COLO668 (cell line): ENCODE measurements at regions not wholly inside any gene's neighbourhood (a gene's known extent, or its start where the extent isn't known, plus 50 kb on each side); places are given as distances from the start of the nearest gene placed in this dataset.
"Not testable (repeated sequence)": the region's sequence is repeated elsewhere in the genome, so short reads cannot be mapped to it uniquely, and the experiment has no call there.

Experiments used
- DNase-seq: peaks from one replicate; lab custom pipeline; 2025; ENCODE audit not compliant: unreplicated experiment; lab: John Stamatoyannopoulos, UW

DNA sequence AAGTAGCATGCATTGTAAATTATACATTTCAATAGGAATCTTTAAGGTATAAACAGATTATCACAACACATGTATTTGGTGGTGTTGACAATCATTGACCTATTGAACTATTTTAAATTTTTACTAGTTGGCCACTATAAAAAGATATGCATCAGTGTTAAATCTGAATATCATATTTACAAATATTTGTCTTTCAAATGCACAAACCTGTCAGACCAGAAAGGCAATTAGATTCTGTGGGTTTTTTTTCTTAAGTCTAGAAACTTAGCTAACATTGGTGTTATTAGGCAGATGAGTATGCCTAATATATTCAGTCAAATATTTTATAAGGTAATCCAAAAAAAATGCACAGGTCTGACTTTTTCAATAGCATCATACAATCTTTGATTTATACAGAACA lies 241.4 kb upstream of the DGKB start:
- no peak for DNase-seq

DNA sequence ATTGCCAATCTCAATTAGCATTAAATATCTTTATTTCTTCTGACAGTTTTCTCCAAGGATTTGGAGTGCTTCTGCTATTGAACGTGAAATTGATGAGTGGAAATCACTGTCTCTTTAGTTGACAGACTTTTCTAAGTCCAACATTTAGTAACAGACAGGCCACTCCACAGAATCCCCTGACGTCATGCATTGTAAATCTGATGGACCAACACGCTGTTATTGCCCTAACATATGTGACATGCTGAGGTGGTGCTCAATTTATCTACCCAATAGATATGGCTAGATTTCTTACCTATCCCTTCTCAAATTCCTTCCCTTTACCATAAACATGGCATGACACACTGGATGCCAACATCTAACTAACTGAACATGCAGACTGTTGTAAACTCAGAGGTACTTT lies 240.6 kb upstream of the DGKB start:
- no peak for DNase-seq

DNA sequence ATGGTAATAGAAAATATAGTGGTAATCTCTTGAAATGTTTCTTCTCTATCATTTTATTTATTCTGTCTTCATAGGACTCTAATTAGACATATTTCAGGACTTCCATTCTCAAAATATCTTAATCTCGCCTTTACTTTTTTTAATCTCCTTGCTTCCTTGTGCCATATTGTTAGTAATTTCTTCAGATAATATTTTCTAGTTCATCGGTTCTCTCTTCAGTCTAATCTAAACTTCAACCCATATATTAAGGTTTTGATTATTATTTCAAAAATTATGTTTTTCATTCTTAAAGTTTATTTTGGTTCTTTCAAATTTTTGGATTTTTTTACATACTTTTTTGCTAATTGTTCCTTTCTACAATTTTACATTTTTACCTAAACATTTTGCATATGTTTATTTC lies 237.9 kb upstream of the DGKB start:
- no peak for DNase-seq

DNA sequence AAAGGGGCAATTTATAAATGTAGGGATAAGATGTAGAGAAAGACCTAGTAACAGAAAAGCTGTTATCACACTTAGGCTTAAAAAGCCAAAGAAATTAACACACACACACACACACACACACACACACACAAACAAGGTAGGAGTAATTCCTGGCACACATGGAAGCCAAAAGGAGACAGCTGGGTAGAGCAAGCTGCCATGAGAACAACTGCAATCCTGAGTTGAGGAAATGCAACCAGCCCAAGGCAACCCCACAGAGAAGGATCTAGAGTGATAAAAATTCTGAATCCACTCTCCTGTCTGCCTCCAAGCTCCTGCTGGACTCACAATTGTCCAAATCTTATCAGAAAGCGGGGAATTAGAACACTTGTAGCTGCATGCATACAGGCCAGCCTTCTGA lies 229.1 kb upstream of the DGKB start:
- DNase-seq, result no peak

DNA sequence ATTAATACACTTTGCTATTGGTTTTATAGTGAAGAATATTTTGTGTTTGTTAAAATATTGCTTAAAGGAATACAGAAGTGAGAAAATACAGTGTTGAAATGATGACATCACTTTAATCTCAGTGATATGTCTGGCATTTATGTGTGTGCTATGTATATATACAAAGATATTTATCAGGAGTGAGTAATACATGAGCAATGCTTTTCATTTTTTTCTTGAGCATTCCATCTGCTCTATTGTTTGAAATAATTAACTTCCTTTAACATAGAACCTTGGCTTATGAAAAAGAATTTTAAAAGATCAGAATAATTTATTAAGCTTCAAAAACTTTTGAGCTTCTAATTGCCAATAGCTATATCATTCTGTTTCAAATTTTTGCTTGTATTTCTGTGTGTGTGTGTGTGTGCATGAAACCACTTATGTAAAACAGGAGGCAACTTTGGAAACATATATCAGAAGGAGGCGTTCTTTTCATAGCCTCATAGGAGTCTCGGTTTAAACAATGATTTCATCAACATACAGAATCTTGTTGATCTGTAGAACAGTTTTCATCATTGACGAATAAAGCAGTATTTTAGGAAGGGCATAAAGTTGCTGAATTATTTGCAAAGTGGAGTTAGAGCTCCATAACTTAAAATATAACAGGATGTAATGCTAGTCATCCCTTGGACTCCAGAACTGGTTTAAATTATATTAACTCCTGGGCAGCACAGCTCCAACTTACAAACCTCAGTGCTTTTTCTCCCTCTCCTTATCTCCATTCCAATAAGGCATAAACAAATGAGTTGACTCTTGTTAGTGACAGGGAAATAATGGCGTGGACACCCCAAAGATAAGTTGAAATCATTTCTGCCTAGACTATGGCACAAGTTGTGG lies 228.4 kb upstream of the DGKB start:
- no peak for DNase-seq

DNA sequence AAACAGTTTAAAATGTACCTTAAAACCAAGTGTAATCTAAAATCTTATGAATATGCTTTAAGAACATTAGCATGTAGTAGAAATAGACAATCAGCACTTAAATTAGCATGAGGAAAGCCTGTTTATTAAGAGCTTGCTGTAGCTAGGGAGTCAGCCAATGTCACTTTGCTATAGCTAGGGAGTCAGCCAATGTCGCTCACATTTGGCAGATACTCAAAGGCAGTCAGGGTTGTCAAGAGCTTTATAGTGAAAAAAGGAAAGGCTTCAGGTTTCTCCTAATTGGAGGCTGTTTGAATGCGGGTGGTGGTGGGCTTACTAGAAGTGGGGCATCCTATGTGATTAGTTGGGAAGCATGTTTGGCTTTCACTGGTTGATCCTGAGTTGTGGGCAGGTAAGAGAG lies 226.2 kb upstream of the DGKB start:
- DNase-seq, result no peak

GRCh38 chr7:15126653-15127052 lies 224.1 kb upstream of the DGKB start:
- not testable (repeated sequence) for DNase-seq

GRCh38 chr7:15123901-15124300 lies 221.3 kb upstream of the DGKB start:
- DNase-seq, result no peak

DNA sequence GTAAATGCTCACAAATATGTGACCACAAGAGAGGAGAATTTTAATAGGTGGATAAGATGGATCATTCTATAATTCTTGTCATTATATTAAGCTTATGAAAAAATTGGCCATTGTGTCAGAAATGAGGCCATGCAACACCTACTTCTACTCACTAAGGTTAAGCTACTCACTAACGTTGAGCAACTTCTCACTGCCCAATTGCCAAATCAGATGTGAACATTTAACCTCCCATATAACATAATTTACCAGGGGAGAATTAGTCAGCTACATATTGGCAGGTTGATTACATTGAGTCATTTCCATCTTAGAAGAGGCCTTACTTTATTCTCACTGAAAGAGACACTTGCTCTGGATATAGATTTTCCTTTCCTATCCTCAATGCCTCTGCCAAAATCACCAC lies 211.2 kb upstream of the DGKB start:
- no peak for DNase-seq

- no peak for DNase-seq
Observed at GRCh38 chr7:15105711-15106110, 203.2 kb upstream of the DGKB start.

DNA sequence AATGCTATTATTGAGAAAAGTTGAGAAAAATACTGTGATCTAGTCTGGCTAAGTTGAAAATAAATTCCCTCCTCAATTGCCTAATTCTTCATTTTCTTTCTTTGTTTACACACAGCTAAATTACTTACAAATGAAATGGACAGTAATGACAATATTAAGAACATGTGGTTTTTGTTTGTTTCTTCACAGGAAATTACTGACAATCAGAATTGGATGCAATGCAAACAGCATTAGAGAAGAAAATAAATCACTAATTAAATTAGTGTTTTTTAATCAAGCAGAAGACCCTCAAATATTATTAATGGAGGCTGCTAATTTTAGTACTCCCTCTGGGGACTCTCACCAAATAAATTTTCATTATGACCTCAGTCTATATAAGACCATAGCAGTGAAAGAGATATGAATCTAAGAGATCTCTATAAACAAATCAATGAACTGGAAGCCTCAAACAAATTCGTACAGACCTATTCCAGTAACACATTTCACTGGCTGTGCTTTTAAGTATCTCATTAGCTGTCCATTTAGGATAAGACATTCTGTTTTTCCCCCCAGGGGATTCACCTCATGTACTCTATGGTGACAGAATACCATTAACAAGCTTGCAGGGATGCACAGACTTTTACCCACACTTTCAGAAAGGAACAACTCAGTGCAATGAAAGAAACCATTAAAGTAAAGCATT lies 202.0 kb upstream of the DGKB start:
- DNase-seq, result no peak

DNA sequence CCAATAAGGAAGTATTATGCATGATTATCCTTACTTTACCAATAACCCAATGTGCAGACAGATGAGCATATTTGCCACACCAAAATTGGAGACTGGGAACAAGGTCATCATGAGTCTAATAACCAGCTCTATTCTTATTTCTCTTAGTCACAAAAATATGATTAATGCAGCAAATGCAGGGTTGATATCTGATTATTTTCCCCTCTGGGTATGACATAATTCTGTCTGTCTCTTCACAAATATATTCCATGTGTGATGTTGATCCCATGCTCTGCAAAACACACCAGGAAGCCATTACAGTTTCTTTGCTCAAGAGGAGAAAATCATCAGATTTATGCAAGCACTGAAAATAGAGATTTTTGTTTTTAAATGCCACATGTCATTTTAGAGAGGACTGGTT lies 196.5 kb upstream of the DGKB start:
- DNase-seq, result no peak

DNA sequence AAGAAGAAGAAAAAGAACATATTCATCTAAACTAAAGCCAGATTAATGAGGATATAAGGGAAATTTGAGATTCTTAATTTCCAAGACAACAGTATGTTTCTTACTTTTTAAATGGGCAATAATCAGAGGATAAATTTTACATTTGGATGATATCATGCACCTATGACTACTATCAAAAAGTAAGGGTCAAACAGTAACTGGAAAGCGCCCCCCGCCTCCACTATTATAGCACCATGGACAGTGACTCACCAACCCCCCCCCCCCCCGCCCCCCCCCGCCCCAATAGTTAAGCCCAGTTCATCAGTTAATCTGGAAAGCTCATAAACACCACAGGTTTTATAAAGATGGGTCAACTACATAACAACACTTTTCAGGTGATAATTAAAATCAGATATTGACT lies 194.3 kb upstream of the DGKB start:
- DNase-seq, result no peak

DNA sequence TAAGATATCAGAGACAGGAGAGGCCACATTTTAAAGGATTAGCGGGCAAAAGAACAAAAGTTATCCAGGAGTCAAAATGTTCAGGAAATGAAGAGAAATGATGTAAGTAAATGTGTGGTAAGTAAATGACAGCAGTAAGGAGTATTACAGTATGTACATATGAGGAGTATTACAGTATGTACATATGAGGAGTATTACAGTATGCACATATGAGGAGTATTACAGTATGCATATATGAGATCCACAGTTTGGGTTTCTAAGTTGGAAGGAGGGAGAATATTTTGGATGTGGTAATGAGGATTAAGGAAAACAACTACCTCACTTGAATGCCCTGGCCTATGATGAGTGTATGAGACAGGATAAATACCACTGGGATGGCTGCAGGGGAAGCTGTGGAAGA lies 192.4 kb upstream of the DGKB start:
- DNase-seq, result no peak

DNA sequence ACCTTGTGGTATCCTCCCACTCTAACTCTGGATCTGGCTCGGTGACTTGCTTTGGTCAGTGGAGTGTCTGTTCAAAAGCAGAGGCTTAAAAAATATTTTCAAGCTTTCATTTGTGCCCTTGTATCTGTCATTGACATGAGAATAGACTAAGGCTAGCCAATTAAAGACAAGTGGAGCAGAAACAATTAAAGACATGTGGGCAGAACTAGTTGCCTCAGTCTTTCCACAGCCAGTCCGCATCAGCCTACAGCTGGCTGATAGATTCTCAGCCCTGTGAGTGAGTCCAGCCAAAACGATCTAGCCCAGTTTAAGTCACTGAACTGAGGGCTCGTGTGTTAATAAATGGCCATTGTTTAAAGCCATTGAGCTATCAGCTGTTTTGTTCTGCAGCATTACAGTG lies 185.2 kb upstream of the DGKB start:
- no peak for DNase-seq

- DNase-seq, result no peak
Observed at GRCh38 chr7:15086862-15087261, 184.3 kb upstream of the DGKB start.

DNA sequence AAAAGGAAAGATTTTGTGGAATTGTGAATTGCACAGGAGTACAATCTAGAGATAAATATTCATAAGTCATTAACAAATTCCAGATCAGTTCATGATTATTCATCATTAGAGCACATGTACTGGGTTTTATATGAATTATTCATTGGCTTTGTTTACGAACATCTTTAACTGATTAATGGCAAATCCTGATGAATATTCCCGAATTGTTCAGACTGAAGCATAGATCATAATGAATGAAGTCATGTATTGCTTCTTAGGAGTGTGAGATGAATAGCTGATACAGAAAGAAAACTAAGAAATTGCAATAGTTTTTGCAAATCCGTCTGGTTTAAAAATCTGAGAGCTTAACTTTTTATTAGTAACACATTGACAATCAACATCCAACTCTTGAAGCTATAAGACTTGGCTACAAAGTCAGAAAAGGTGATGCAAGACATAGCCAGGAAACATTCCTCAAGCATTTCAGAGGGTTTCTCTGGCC lies 183.6 kb upstream of the DGKB start:
- DNase-seq, result no peak

DNA sequence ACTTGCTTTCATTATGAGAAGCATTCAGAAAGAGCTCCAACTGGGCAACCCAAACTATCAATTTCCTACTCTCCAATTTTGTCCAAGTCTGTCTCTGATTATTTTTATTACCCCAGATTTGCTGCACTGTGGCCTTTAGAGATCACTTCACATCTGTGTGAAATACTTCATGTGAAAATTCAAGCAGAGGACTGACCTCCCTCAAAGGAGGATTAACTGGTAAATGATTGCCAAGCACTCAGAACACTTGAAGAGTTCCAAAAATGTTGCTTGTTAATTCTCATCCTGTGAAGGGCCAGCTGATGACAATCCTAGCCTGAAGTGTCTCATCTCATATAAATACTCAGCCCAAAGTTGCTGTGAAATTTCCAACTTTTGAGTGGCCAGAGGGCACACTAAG lies 182.8 kb upstream of the DGKB start:
- no peak for DNase-seq

DNA sequence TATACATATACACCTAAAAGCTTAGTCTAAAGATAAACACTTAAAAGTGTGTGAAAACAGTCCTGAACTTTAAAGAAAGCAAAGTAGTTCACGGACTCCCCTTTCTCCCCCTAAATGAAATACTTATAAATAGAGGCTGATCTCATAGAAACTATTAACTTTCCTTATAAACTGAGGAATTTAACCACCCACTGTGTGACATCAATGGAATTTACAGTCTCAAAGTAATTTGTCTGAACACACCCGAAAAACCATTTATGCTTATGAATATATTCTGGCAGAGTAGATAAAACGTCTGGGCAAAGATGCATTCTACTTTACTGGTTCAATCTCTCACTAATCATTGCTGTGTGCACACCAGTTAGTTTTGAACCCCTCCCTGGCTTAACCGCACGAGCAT lies 181.8 kb upstream of the DGKB start:
- no peak for DNase-seq

DNA sequence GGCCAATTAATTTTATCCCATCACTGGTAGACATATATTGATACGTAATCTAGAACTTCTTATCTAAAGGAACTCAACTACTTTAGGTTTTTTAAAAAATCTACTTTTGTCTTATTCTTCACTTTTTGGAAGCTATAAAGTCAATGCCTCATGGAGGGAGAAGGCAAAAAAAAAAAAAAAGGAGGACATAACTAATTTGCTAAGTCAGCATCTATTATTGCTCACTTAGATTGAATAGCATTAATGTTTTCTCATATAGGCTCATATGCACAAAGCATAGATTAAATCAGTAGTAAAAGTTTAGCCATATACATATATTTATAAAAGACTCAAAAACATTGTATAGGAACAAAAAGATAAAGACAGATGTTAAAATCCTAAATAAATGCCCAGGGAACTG lies 179.3 kb upstream of the DGKB start:
- DNase-seq, result no peak

DNA sequence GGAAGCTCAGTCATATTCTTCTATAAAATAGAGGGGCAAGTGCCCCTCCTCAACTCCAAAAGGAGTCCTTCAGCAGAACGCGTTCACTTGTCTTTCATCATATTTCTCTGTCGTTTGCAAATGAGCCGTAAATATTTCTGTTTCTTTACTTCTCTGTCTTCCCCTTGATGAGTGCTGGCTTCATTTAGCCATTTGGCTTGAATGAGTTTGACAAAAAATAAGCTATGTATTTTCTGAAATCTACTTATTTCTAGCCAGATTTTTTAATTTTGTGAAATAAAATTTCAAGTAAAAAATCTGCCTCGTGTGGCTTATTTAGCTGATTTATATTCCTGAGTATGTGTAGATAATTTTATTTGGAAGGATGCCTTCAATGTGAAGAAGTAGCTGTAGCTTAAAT lies 170.8 kb upstream of the DGKB start:
- DNase-seq, result no peak

DNA sequence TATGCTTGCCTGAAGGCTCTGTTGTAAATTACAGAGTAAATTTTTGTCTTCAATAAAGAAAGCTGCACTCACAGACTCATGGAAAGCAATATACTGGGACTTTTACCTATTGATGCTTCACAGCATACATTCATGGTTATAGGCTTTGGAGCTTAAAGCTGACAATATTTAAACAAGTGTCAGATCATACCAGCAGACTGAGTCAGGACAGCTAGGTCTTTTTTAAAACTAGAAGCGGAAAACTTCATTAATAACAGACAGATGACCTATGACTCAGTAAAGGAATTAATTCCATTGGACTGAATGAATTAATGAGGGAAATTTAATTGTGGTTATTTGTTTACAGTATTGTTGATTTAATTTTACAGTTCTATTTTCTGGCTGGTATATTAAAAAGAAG lies 165.8 kb upstream of the DGKB start:
- DNase-seq, result no peak

- no peak for DNase-seq
Observed at GRCh38 chr7:15057272-15057671, 154.7 kb upstream of the DGKB start.
